Glomerular visceral epithelial cell (primary cell): ENCODE measurements at regions not wholly inside any gene's neighbourhood (a gene's known extent, or its start where the extent isn't known, plus 50 kb on each side); places are given as distances from the start of the nearest gene placed in this dataset.

ENCODE experiments used
- DNase-seq: peaks from one replicate; pipeline ENCODE4 v3.0.0-alpha.2; 2016; ENCODE audit errors: extremely low spot score

- no peak for DNase-seq
Observed at GRCh38 chr10:121330563-121330962, 267.7 kb downstream of the FGFR2 start.

- no peak for DNase-seq
Observed at GRCh38 chr10:121332353-121332752, 265.9 kb downstream of the FGFR2 start.

- DNase-seq: no peak
Observed at GRCh38 chr10:121332829-121333765, 265.1 kb downstream of the FGFR2 start.

DNA sequence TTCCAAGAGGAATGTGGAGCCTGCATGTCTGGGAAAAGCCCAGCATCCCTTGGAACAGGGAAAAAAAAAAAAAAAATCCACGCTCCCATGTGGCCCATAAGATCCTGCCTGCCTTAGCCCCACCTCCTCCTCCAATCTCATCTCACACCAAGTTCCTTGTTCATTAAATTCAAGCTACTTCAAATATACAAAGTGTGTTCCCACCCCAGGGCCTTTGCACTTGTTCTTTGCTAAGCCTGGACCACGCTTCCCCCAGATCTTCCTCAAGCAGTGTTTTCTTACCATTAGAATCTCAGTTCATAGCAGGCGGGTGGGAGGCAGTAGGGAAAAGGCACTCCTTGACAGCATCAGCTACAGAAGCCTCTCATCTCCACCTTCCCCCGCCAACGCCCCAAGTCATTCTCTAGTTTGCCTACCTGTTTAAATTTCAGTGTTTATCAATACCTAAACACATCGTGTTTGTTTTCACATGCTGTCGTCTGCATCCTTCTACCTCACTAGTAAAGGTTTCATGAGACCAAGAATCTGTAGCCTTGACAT, 262.8 kb downstream of the FGFR2 start:
- no peak for DNase-seq

GRCh38 chr10:121337427-121337826, 260.8 kb downstream of the FGFR2 start:
- DNase-seq: no peak

- no peak for DNase-seq
Observed at GRCh38 chr10:121338206-121338980, 259.9 kb downstream of the FGFR2 start.

DNA sequence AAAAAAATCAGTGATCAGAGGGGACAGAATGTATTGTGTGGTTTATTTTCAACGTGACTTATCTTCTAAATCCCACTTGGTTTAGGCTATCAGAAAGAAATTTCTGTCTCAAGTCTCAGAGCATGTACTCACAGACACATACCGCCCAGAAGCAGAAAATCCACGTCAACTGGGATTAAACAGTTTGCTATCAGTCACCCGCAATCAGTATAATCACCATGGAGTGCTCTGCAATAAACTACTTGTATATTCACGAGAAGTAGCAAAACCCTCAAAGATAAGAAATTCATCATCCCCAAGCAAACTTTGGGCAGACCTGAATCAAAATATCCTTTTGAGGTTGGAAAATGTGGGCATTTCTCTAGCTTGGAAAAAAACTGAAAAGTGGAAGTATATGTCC, 259.1 kb downstream of the FGFR2 start:
- DNase-seq: no peak

GRCh38 chr10:121340271-121340831, 257.9 kb downstream of the FGFR2 start:
- no peak for DNase-seq

- DNase-seq: no peak
Observed at GRCh38 chr10:121351540-121351939, 246.7 kb downstream of the FGFR2 start.

DNA sequence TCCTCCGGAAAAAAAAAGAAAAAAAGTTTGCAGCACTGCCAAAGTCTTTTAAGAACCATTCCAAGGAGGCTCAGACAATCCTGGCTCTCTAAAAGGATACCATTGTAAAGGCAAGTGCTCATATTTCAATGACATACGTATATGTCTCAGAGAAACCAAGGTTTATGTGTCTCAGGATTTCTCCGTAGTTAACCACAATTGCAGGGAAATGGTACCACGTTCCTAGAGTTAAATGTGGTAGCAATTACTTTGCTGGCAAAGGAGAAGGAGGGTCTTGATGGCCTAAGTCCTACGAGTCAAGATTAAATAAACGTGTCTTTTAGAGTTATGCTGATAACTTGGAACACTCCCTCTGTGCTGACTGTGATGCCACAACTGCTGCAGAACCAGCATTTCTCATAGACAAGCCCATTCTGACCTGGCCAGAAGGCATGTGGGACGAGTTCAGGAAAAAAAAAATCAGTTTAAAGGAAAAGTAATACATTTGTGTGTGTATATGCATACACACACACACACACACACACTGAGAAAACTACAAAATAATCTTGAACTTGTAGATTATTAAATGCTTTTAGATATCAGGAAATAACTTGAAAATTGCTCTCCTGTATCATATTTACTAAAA, 245.9 kb downstream of the FGFR2 start:
- no peak for DNase-seq

- no peak for DNase-seq
Observed at GRCh38 chr10:121355161-121355560, 243.1 kb downstream of the FGFR2 start.

- no peak for DNase-seq
Observed at GRCh38 chr10:121356183-121356582, 242.1 kb downstream of the FGFR2 start.

DNA sequence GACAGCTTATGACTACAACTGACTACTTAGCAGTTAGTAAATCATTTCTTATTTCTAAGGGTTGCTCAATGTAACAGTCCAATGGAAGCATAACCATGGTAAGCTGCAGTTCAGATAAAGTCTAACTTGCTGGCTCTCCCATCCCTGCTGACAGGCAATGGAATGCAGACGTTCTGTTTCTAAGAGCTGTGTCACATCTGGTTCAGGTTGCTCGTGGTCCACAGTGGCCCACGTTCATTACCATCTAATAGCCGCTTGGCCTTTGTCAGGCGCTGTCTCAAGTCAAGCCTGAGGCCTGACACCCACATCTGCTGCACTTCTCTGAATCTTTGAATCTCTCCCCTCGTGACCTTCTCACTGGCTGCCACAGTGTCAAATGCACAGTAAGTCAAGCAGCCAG, 240.8 kb downstream of the FGFR2 start:
- no peak for DNase-seq

DNA sequence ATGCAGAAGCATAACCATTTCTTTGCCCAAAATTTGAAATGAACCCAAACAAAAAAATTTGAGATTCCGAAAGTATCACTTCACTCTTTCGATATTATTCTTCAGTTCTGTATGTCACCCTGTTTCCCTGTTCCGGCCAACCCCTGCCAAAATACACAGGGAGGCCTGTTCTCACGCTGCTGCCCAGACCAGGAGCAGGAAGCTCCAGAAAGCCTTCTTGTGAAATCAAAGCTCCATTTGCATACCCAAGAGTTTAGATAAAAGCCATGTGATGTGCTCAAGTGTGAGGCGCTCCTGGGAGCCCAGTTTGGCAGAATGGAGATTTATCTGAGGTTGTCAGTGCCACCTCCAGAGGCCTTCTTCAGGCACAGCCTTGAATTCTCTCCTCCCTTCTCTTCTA, 236.2 kb downstream of the FGFR2 start:
- DNase-seq: no peak

DNA sequence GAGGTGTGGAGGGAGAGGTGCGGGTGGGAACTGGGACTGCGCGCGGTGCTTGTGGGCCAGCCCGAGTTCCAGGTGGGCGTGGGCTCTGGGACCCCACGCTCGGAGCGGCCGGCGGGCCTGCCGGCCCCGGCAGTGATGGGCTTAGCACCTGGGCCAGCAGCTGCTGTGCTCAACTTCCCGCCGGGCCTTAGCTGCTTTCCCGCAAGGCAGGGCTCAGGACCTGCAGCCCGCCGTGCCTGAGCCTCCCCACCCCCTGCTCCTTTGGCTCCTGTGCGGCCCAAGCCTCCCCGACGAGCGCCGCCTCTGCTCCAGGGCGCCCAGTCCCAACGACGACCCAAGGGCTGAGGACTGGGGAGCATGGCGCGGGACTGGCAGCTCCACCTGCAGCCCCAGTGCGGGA, 232.7 kb downstream of the FGFR2 start:
- no peak for DNase-seq

GRCh38 chr10:121368347-121369025, 229.8 kb downstream of the FGFR2 start:
- no peak for DNase-seq

DNA sequence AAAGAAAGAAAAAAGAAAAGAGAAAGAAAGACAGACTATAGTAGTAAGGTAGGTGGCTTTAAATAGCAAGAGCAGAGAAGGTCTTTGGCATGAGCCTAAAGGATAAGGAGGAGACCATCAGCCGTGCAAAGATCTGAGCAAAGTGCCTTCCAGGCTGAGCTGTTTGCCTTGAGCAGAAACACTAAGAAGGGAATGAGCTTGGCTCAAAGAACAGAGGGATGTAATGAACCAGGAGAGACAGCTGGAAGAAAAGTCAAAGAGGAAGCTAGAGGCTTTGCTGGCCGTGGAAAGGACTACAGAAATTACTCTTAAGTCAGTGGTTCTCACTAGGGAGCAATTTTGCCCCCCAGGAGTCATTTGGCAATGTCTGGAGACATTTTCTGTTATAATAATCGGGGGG, 228.6 kb downstream of the FGFR2 start:
- DNase-seq: no peak

DNA sequence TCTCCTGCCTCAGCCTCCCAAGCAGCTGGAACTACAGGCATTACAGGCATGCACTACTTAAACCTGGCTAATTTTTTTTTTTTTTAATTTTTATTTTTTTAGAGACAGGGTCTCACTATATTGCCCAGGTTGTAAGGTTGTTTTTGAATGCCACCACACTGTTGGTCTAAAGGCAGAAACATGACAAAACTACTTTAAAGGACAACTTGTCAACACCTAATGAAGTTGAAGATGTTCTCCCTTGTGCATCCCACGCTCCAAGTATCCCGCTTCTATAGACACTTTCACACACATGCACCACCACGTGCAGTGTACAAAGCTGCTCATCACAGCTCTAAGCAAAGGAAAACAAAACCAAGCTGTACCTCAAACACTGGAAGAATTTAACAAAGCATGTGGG, 226.4 kb downstream of the FGFR2 start:
- no peak for DNase-seq

GRCh38 chr10:121373411-121373810, 224.8 kb downstream of the FGFR2 start:
- DNase-seq: no peak

DNA sequence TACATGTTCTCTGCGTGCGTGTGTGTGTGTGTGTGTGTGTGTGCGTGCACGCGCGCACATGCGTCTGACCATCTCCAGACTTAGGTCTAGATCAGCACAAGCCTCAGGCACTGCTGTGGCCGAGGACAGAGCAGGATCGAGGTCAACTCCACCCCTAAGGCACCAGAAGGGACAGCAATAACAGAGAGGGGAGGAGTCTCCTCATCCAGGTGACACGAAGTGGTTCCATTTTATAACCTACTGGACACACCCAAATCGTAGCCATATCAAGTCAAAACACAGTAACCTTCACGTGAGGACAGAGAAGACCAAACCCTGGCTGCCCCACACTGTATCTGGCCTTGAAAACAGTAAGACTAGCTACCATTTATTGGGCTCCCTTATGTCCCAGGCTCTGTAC, 224.1 kb downstream of the FGFR2 start:
- no peak for DNase-seq

DNA sequence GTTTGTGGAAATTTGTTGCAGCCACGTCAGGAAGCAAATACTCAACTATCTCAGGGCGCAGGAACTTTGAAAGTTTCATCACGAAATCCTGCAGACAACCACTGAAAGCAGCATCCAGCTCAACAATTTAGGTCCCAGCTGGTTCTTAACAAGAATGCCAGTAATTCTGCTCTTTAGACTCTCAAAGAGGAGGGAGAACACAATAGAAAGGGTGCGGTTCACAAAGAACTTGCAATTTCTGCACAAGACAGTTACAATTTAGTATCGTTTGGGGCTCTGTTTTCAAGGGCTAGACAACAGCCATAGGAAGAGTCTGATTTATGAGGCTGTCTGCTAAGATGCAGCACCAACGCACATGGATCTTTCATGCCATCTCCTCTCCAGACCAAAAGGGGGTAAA, 223.1 kb downstream of the FGFR2 start:
- no peak for DNase-seq
